ENCODE measurements at regions not wholly inside any gene's neighbourhood (a gene's known extent, or its start where the extent isn't known, plus 50 kb on each side); places are given as distances from the start of the nearest gene placed in this dataset.
"Not testable (repeated sequence)": the region's sequence is repeated elsewhere in the genome, so short reads cannot be mapped to it uniquely, and the experiment has no call there.

- H3K36me3 ChIP-seq (ENCODE audit: control insufficient read depth, insufficient read depth, low read length) = no peaks in the 10 kb centered on the region
- 73% methylated on average over 5 of the region's 7 CpGs for WGBS (ENCODE audit: insufficient coverage)
- H3K4me3 ChIP-seq (ENCODE audit: low read length) = no peak overlapping the region
- H3K4me1 ChIP-seq (ENCODE audit: control insufficient read depth, insufficient read depth, low read length) = no peaks in the 10 kb centered on the region
- no peak overlapping the region for H3K27ac ChIP-seq (ENCODE audit: low read length)
- H3K9me3 ChIP-seq (replicated peaks; ENCODE audit: control insufficient read depth, low read depth, low read length) = no peaks in the 10 kb centered on the region
- H3K27me3 ChIP-seq (ENCODE audit: control insufficient read depth, insufficient read depth, low read length) = no peaks in the 10 kb centered on the region
- DNase-seq = no peak
These were observed 457.4 kb downstream of the SETD4 start for GRCh38 chr21:35602811-35603362.

DNA sequence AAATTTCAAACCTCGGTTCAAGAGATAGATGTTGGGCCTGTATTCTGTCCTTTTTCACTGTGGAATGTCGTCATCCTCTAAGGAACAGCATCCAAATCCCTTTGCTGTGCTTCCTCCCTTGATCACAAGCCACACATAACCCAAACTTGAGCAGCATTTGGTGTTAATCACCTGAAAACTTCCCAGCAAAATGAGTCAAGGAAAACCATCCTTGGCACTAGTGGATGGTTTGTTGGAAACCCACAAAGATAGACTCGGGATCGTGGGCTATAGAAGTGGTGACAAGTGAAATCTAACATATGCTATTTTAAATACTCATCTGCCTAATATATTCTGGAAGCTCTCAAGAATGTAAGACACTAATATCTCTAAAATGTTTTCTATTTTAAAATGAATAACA, 459.1 kb downstream of the SETD4 start:
- H3K27me3 ChIP-seq (ENCODE audit: control insufficient read depth, insufficient read depth, low read length) = no peaks in the 10 kb centered on the region

GRCh38 chr21:35599164-35599563, 461.2 kb downstream of the SETD4 start:
- Histone ChIP-seq H3K9me3 (replicated peaks; ENCODE audit: control insufficient read depth, low read depth, low read length) (no peaks in the 10 kb centered on the region), H3K27ac (ENCODE audit: low read length) (no peak overlapping the region), H3K4me1 (ENCODE audit: control insufficient read depth, insufficient read depth, low read length) (no peaks in the 10 kb centered on the region), H3K36me3 (ENCODE audit: control insufficient read depth, insufficient read depth, low read length) (no peaks in the 10 kb centered on the region), H3K27me3 (ENCODE audit: control insufficient read depth, insufficient read depth, low read length) (no peaks in the 10 kb centered on the region), H3K4me3 (ENCODE audit: low read length) (no peak overlapping the region)
- 60% methylated on average over 2 of the region's 8 CpGs for WGBS (ENCODE audit: insufficient coverage)
- DNase-seq = no peak

More for the DNA sequence above, 459.1 kb downstream of the SETD4 start:
- no peak for DNase-seq
- no CpG with 5 or more reads among the region's 4 CpGs for WGBS (ENCODE audit: insufficient coverage)
- no peak overlapping the region for H3K4me3 ChIP-seq (ENCODE audit: low read length)
- H3K27ac ChIP-seq (ENCODE audit: low read length) = no peak overlapping the region
- H3K9me3 ChIP-seq (replicated peaks; ENCODE audit: control insufficient read depth, low read depth, low read length) = no peaks in the 10 kb centered on the region
- H3K4me1 ChIP-seq (ENCODE audit: control insufficient read depth, insufficient read depth, low read length) = no peaks in the 10 kb centered on the region
- no peaks in the 10 kb centered on the region for H3K36me3 ChIP-seq (ENCODE audit: control insufficient read depth, insufficient read depth, low read length)

GRCh38 chr21:35597750-35598339, 462.5 kb downstream of the SETD4 start:
- Histone ChIP-seq H3K36me3 (ENCODE audit: control insufficient read depth, insufficient read depth, low read length) (no peaks in the 10 kb centered on the region), H3K4me3 (ENCODE audit: low read length) (no peak overlapping the region), H3K4me1 (ENCODE audit: control insufficient read depth, insufficient read depth, low read length) (no peaks in the 10 kb centered on the region), H3K27ac (ENCODE audit: low read length) (no peak overlapping the region), H3K9me3 (replicated peaks; ENCODE audit: control insufficient read depth, low read depth, low read length) (no peaks in the 10 kb centered on the region), H3K27me3 (ENCODE audit: control insufficient read depth, insufficient read depth, low read length) (no peaks in the 10 kb centered on the region)
- DNase-seq = no peak
- 90% methylated on average over 2 of the region's 7 CpGs for WGBS (ENCODE audit: insufficient coverage)

DNA sequence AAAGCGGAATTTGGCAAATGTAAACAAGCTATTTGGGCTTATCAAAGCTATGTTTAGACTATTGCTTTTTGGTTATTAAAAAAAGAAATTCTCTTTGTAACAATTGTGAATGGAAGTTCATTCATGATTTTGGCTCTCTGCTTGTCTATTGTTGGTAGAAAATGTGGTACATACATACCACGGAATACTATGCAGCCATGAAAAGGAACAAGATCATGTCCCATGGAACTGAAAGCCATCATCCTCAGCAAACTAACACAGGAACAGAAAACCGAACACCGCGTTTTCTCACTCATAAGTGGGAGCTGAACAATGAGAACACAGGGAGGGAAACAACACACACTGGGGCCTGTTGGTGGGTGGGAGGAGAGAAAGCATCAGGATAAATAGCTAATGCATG, 465.4 kb downstream of the SETD4 start:
- Histone ChIP-seq H3K27ac (ENCODE audit: low read length) (no peak overlapping the region), H3K36me3 (ENCODE audit: control insufficient read depth, insufficient read depth, low read length) (no peaks in the 10 kb centered on the region), H3K27me3 (ENCODE audit: control insufficient read depth, insufficient read depth, low read length) (no peaks in the 10 kb centered on the region), H3K4me1 (ENCODE audit: control insufficient read depth, insufficient read depth, low read length) (no peaks in the 10 kb centered on the region), H3K9me3 (replicated peaks; ENCODE audit: control insufficient read depth, low read depth, low read length) (no peaks in the 10 kb centered on the region), H3K4me3 (ENCODE audit: low read length) (no peak overlapping the region)
- DNase-seq = no peak
- whole genome bisulfite sequencing (ENCODE audit: insufficient coverage) = 100% methylated on average over 1 of the region's 5 CpGs

DNA sequence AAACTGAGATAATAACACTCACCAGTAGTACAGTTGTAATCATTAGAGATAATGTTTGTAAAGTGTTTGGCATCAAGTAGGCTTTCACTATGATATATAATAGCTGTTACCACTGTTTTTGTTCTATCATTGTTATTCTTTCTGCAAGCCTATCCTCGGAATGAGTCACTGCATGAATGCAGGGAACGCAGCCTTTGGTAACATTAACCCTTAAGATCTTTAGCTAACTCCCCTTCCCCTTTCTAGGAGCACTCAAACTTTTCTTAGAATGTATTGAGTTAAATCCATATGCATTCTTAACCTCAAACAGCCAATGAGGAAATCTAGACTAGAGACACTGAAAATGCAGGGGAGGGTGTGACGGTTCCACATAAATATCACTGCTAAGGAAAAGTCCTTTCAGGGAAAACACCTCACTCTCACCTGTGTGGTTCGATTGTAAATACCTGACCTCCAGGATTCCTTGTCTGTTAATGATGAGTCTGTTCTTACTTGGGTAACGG, 467.3 kb downstream of the SETD4 start:
- no peaks in the 10 kb centered on the region for H3K4me1 ChIP-seq (ENCODE audit: control insufficient read depth, insufficient read depth, low read length)
- H3K27me3 ChIP-seq (ENCODE audit: control insufficient read depth, insufficient read depth, low read length) = no peaks in the 10 kb centered on the region
- no peak for DNase-seq
- H3K36me3 ChIP-seq (ENCODE audit: control insufficient read depth, insufficient read depth, low read length) = no peaks in the 10 kb centered on the region
- H3K4me3 ChIP-seq (ENCODE audit: low read length) = no peak overlapping the region
- WGBS (ENCODE audit: insufficient coverage) = 45% methylated on average over 1 of the region's 5 CpGs
- H3K27ac ChIP-seq (ENCODE audit: low read length) = no peak overlapping the region
- H3K9me3 ChIP-seq (replicated peaks; ENCODE audit: control insufficient read depth, low read depth, low read length) = no peaks in the 10 kb centered on the region

- H3K36me3 ChIP-seq (ENCODE audit: control insufficient read depth, insufficient read depth, low read length); H3K27me3 ChIP-seq (ENCODE audit: control insufficient read depth, insufficient read depth, low read length); DNase-seq; H3K4me1 ChIP-seq (ENCODE audit: control insufficient read depth, insufficient read depth, low read length); H3K4me3 ChIP-seq (ENCODE audit: low read length); H3K27ac ChIP-seq (ENCODE audit: low read length); H3K9me3 ChIP-seq (replicated peaks; ENCODE audit: control insufficient read depth, low read depth, low read length): not testable (repeated sequence)
- no CpG with 5 or more reads among the region's 3 CpGs for WGBS (ENCODE audit: insufficient coverage)
These were observed 470.0 kb downstream of the SETD4 start for GRCh38 chr21:35590284-35590683.

DNA sequence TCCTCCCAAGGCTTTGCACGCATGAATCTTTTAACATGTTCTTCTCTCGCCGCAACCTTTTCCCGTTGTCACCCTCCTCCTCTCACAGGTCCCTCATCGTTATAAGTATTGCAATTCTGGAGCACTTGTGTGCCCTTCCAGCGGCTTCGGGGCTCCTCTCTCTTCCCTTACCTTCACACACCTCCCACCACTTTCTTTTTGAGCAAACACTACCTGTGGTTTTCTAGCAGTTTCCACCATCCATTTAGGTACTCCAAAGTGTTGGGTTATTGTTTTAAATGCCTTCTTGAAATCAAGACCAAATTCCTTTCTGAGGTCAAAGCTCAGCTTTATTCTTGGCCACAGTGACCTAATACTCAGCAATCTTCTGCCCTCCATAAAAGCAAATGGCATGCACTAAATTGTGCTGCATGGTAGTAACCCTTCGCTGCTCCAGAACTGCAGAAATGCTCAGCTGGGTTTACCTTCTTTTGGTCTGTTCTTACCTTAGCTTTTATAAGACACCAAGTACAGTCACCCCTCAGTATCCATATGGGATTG, 472.4 kb downstream of the SETD4 start:
- H3K9me3 ChIP-seq (replicated peaks; ENCODE audit: control insufficient read depth, low read depth, low read length) = no peaks in the 10 kb centered on the region
- H3K4me1 ChIP-seq (ENCODE audit: control insufficient read depth, insufficient read depth, low read length) = no peaks in the 10 kb centered on the region
- 92% methylated on average over 6 of the region's 8 CpGs for WGBS (ENCODE audit: insufficient coverage)
- no peak overlapping the region for H3K4me3 ChIP-seq (ENCODE audit: low read length)
- no peak overlapping the region for H3K27ac ChIP-seq (ENCODE audit: low read length)
- no peaks in the 10 kb centered on the region for H3K27me3 ChIP-seq (ENCODE audit: control insufficient read depth, insufficient read depth, low read length)
- no peaks in the 10 kb centered on the region for H3K36me3 ChIP-seq (ENCODE audit: control insufficient read depth, insufficient read depth, low read length)
- no peak for DNase-seq

DNA sequence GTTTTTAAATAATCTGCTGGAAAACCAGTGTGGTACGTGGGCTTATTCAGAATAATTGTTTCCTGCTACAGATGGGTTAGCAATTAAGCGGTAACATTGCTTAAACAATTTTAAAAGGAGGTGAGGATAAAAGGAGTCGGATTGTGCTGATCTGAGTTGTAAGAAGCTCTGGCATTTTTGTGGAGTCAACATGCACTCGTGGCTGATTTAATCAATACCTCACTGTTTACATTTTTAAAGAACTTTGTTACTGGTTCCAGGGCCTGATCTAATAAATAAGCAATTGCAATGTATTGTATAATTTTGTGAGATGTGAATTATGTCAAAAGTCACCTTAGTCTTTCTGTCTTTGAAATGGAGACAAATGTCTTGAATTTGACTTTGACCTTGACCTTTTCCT, 474.0 kb downstream of the SETD4 start:
- 79% methylated on average over 2 of the region's 4 CpGs for WGBS (ENCODE audit: insufficient coverage)
- H3K27ac ChIP-seq (ENCODE audit: low read length) = no peak overlapping the region
- no peaks in the 10 kb centered on the region for H3K36me3 ChIP-seq (ENCODE audit: control insufficient read depth, insufficient read depth, low read length)
- no peaks in the 10 kb centered on the region for H3K27me3 ChIP-seq (ENCODE audit: control insufficient read depth, insufficient read depth, low read length)
- no peak overlapping the region for H3K4me3 ChIP-seq (ENCODE audit: low read length)
- no peaks in the 10 kb centered on the region for H3K9me3 ChIP-seq (replicated peaks; ENCODE audit: control insufficient read depth, low read depth, low read length)
- H3K4me1 ChIP-seq (ENCODE audit: control insufficient read depth, insufficient read depth, low read length) = no peaks in the 10 kb centered on the region
- no peak for DNase-seq

DNA sequence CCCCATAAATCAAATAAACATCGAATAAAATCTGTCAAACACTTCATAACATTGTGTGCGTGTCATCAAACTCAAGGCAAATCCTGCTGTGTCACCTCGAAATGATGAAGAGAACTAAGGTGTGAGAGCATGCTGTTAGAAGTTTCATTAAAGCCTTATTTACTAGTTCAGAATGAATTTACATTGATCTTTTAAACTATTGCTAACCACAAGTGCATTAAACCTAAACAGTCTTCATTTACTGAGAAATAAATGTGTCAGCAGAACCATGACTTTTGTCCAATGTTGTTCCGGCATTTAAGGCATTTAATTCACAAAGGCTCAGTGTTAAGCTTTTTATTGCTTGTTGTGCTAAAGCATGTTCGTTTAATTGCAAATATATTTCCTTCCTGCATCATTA, 474.4 kb downstream of the SETD4 start:
- WGBS (ENCODE audit: insufficient coverage) = no CpG with 5 or more reads among the region's 5 CpGs
- Histone ChIP-seq H3K9me3 (replicated peaks; ENCODE audit: control insufficient read depth, low read depth, low read length) (no peaks in the 10 kb centered on the region), H3K4me1 (ENCODE audit: control insufficient read depth, insufficient read depth, low read length) (no peaks in the 10 kb centered on the region), H3K36me3 (ENCODE audit: control insufficient read depth, insufficient read depth, low read length) (no peaks in the 10 kb centered on the region), H3K4me3 (ENCODE audit: low read length) (no peak overlapping the region), H3K27ac (ENCODE audit: low read length) (no peak overlapping the region), H3K27me3 (ENCODE audit: control insufficient read depth, insufficient read depth, low read length) (no peaks in the 10 kb centered on the region)
- no peak for DNase-seq
